LNCAP (cell line): ENCODE measurements at regions not wholly inside any gene's neighbourhood (a gene's known extent, or its start where the extent isn't known, plus 50 kb on each side); places are given as distances from the start of the nearest gene placed in this dataset.

ENCODE experiments used
- CTCF ChIP-seq: fragments of 450-650 bp; IDR thresholded peaks from 2 replicates; pipeline ENCODE4 v1.5.1; 2017; ENCODE audit warnings: mild to moderate bottlenecking

GRCh38 chr14:22188318-22188717 is 400.7 kb downstream of the DAD1 start:
- TF ChIP-seq CTCF, result no peak

GRCh38 chr14:22185789-22186188 is 403.2 kb downstream of the DAD1 start:
- TF ChIP-seq CTCF, result no peak

GRCh38 chr14:22185191-22185590 is 403.8 kb downstream of the DAD1 start:
- TF ChIP-seq CTCF, result no peak

GRCh38 chr14:22184830-22185168 is 404.2 kb downstream of the DAD1 start:
- TF ChIP-seq CTCF, result no peak

GRCh38 chr14:22184157-22184829 is 404.7 kb downstream of the DAD1 start:
- no peak for TF ChIP-seq CTCF

GRCh38 chr14:22180045-22180444 is 409.0 kb downstream of the DAD1 start:
- no peak for TF ChIP-seq CTCF

GRCh38 chr14:22179190-22179589 is 409.8 kb downstream of the DAD1 start:
- TF ChIP-seq CTCF, result no peak

GRCh38 chr14:22178333-22178839 is 410.6 kb downstream of the DAD1 start:
- TF ChIP-seq CTCF, result no peak
